Activated CD4-positive, CD25-positive, alpha-beta regulatory T cell (primary cell): ENCODE measurements at regions not wholly inside any gene's neighbourhood (a gene's known extent, or its start where the extent isn't known, plus 50 kb on each side); places are given as distances from the start of the nearest gene placed in this dataset.
"Not testable (repeated sequence)": the region's sequence is repeated elsewhere in the genome, so short reads cannot be mapped to it uniquely, and the experiment has no call there.

Experiments used
- DNase-seq, 4 experiments: peaks; one replicate each; lab custom pipeline; 2025; lab: John Stamatoyannopoulos, UW

GRCh38 chr10:8693635-8694034 is 639.1 kb downstream of the GATA3 start:
- DNase-seq: not testable (repeated sequence)

GRCh38 chr10:8696746-8697145 is 642.3 kb downstream of the GATA3 start:
- DNase-seq: no peak

GRCh38 chr10:8700689-8701088 is 646.2 kb downstream of the GATA3 start:
- DNase-seq: no peak

GRCh38 chr10:8702181-8702580 is 647.7 kb downstream of the GATA3 start:
- DNase-seq: no peak

- DNase-seq: no peak
Observed at GRCh38 chr10:8705415-8705814, 650.9 kb downstream of the GATA3 start.

GRCh38 chr10:8712656-8713055 is 658.2 kb downstream of the GATA3 start:
- DNase-seq: no peak

- no peak for DNase-seq
Observed at GRCh38 chr10:8719971-8720370, 665.5 kb downstream of the GATA3 start.

- DNase-seq: no peak
Observed at GRCh38 chr10:8721650-8722049, 667.2 kb downstream of the GATA3 start.

- no peak for DNase-seq
Observed at GRCh38 chr10:8722835-8723234, 668.3 kb downstream of the GATA3 start.

GRCh38 chr10:8725343-8725742 is 670.9 kb downstream of the GATA3 start:
- DNase-seq: no peak

- DNase-seq: no peak
Observed at GRCh38 chr10:8726084-8726778, 671.7 kb downstream of the GATA3 start.

GRCh38 chr10:8726779-8727084 is 672.2 kb downstream of the GATA3 start:
- DNase-seq: no peak

GRCh38 chr10:8731121-8732095 is 676.9 kb downstream of the GATA3 start:
- DNase-seq: no peak

GRCh38 chr10:8738987-8739386 is 684.5 kb downstream of the GATA3 start:
- DNase-seq: no peak

GRCh38 chr10:8752146-8752843 is 697.8 kb downstream of the GATA3 start:
- no peak for DNase-seq

- DNase-seq: no peak
Observed at GRCh38 chr10:8758029-8758428, 703.5 kb downstream of the GATA3 start.

GRCh38 chr10:8766899-8767298 is 712.4 kb downstream of the GATA3 start:
- no peak for DNase-seq

GRCh38 chr10:8767591-8767990 is 713.1 kb downstream of the GATA3 start:
- no peak for DNase-seq

- DNase-seq: no peak
Observed at GRCh38 chr10:8768341-8768740, 713.9 kb downstream of the GATA3 start.

GRCh38 chr10:8768852-8769251 is 714.4 kb downstream of the GATA3 start:
- DNase-seq: no peak

- DNase-seq: no peak
Observed at GRCh38 chr10:8776926-8777622, 722.6 kb downstream of the GATA3 start.

- no peak for DNase-seq
Observed at GRCh38 chr10:8778713-8779112, 724.2 kb downstream of the GATA3 start.
